ENCODE measurements at regions not wholly inside any gene's neighbourhood (a gene's known extent, or its start where the extent isn't known, plus 50 kb on each side); places are given as distances from the start of the nearest gene placed in this dataset.

DNA sequence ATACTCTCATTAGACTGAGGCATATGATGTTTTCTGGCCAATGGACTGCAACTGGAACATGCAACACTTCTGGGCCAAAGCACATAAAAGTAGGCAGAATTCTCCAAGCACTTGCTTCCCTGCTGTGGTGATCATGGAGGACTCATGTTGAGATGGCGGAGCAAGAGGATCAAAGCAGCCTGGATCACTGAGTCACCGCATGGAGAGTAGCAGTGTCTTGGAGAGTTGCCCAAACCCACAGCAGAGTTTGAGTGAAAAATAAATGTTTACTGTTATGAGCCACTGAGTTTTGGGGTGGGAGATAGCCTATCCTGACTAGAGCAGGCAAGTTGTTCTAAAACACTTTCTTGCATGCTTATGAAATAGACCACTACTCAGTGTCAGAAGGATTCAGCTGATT, 359.5 kb downstream of the ZNF521 start:
- no peak for DNase-seq

DNA sequence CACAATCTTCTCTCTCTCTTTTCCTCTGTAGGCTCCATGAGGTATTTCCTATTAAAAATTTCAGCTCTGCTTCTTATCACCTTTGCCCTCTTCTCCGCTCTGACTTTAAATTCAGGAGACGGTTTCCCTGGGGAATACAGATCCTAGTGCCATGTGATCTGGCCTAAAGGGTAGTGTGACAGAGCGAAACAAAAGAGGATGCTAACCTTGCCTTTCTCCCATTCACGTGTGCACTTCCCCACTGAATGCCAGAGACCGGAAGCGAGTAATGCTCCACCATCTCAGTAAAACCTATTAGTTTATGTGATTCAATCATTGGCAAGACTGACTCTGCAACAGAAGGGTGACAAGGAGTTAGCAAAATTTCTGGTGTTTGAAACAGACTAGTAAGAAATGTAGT, 358.3 kb downstream of the ZNF521 start:
- no peak for DNase-seq

DNA sequence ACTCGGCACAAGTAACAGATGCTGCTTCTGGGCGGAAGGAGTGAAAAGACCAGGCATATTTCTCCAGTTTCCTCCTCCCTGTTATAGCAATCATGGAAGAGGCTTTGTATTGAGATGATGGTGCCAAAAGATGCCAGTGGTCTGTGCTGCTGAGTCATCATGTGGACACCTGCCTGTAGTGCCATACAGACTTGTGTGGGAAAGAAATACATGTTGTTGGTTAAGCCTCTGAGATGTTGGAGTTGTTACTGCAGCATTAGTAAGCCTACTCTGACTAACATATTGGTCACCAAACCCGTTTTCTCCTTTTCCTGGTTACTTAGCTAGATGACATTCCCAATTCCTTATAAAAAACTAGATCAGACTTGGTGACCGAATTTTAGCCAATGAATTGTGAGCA, 356.9 kb downstream of the ZNF521 start:
- DNase-seq: no peak

DNA sequence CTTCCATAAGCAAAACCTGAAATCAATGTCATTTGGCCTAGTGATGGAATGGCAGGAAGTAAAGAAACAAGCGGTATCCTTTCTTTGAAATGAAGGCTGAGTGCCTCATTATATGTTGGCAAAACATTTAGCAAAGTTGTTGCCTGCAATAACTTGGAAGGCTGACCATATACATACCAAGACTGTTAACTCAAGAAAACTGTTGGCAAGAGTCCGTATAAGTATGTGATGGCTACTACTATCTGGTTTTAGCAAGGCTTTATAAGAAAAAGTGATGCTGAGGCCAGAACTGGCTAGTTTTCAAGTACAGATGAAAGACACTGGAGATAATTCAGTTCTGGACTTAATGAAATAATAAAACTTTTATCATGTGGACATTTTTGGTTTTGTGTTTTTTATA, 356.2 kb downstream of the ZNF521 start:
- DNase-seq: no peak

DNA sequence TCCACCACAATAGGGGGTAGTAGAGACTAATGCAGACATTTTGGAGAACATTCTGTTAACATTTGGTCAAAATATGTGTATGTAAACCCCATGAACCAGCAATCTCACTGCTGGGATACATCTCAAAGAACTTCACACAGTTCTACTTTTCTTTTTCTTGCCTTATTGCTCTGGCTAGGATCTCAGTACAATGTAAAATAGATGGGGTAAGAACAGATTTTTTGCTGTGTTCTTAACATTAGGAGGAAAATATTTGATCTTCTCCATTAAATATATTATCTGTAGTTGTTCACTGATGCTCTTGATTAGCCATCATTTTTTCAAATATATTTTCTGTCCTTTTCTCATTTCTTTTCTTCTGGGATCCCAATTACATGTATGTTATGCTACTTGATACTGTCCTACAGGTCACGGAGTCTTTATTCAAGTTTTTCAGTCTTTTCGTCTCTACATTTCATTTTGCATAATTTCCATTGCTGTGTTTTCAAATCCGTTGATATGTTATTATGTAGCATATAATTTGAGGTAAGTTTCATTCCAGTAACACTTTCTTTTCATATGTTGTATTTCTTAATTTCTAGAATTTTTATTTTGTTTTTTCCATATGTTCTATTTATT, 352.2 kb downstream of the ZNF521 start:
- no peak for DNase-seq

DNA sequence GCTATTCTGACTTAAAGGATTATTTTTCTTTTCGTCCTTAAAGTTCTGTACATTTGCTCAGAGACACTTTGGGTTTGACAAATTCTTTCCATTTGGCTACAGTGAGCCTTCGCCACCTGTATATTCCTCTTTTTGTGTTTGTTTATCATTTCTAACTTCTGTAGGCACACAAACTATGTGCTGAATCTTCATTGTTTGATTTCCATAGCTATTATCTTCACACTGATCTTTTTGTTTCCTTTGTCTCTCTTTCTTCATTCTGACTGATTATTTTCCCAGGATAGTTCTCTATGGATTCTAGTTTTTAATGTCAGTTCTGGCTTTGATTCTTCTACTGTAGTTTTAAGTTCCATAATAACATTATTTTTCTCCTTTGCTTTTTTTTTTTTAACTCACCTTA, 350.2 kb downstream of the ZNF521 start:
- DNase-seq: no peak

- DNase-seq: no peak
Measured at GRCh38 chr18:25005541-25006403, 346.2 kb downstream of the ZNF521 start.

DNA sequence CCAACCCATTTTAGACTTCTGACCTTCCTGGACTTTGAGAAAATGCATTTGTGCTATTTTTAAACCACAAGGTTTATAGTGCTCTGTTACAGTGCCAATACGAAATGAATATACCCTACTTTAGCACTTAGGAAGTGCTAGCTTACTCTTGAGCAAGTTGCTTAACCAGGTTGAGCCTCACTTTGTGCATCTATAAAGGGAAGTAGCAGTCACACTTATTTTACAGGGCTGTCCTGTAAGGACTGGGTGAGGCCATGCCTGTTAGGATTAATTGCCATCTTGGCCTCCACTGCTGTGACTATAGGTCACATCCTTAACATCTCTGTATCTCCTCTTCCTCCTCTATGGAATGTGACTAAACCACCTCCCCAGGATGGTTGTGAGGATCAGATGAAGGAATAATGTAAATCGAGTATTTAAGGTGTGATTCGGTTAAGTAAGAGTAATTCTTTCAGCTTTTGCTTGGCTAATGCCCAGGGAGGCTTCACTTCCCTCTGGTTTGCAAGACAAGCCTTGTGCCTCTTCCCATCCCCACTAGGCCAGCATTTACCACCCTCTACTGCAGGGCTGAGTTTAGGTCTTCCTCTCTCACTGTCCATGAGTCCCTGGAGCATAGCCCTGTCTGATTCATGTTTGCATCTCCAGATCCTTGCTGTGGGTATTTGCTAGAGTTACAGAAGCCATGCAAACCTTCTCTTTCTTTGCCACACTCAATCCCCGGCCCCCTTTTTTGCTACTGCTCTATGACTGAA, 341.2 kb downstream of the ZNF521 start:
- DNase-seq: no peak

Measured in cerebellar nuclear complex (tissue), 1 donor.